HG02884 (cell line): ENCODE measurements at regions not wholly inside any gene's neighbourhood (a gene's known extent, or its start where the extent isn't known, plus 50 kb on each side); places are given as distances from the start of the nearest gene placed in this dataset.

Experiments used
- ATAC-seq: cut with Tn5 transposase; IDR thresholded peaks from one replicate; pipeline ENCODE4 v1.9.1; 2021; ENCODE audit warnings: mild to moderate bottlenecking, moderate library complexity; ENCODE audit not compliant: unreplicated experiment

DNA sequence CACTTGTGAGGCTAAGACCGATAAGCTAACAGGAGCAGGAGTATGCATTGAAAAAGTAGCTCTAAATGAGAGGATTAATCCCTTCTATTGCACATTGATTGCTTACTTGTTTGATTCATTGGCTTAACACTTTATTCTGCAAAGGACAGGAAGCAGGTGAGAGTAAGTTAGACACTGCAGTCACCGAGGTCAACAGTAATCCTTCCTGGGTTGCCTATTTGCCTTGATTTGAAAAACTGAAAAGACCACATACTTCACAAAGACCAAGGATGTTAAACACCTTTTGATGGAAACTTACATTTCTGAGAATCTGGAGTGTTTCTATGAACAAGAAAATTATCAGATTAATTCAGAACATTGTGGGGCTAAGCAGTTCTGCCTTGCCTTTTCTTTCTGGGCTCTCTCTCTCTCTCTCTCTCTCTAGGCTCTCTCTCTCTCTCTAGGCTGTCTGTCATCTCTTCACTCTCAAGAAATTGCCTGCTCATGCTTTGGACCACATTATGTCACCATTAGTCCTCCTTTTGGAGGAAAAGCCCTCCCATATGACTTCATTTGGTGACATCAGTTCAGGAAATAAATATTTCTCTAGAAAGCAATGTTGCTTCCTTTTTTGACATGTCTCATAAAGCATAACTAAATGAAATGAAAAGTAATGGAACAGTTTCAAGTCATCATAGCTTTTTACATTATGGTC lies 103.8 kb downstream of the TNFSF18 start:
- ATAC-seq = no peak

DNA sequence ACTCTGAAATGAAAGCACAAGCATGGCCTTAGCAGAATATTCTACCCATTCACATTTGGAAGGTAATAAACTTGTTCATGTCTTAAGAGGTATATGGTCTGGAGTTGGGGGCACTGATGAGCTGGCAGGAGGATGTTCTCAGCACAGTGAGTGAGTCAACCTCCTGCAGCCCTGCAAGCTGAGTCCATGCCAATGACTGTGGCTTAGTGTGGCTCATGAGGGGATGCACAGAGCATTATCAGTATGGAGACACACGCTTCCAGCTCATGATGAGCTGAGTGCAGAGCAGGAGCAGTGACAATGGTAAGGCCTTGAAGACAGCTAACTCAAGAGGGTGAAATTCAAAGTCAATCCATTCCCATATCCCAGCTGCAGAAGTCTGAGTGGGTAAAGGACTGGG lies 102.3 kb downstream of the TNFSF18 start:
- no peak for ATAC-seq

DNA sequence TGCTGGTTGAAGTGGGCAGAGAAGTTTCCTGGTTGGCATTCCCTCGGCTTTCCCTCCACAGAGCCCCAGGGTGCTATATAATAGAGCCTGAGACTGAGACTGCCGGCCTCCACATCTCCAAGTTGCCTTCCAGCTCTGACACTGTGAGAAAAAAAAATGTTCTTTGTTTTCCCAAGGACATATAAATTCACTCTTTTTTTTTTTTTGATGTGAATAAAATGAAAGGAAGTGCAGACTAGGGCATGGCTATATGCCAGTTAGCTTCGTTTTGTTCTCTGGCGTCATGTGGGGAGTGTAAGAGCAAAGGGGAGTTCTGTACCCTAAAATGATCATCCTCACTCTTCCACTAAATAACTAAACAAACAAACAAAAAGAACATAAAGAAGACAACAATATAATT lies 101.6 kb downstream of the TNFSF18 start:
- no peak for ATAC-seq

DNA sequence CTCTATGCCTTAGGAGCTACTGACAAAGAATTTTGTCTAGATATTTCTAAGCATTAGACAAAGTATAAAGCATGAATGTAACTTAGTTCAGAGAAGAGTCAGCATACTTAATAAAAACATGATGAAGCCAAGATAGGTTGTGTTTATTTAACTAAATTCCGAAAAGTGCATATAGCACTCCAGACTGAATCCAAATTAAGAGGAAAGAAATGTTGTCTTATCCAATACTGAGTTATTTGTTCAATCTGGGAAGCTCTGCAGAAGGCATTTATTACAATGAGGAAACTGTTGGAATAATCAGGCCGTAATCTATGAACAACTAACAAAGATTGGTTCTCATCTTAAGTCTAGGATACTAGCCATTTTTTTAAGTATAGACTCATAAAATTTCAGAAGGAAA lies 100.2 kb downstream of the TNFSF18 start:
- no peak for ATAC-seq

DNA sequence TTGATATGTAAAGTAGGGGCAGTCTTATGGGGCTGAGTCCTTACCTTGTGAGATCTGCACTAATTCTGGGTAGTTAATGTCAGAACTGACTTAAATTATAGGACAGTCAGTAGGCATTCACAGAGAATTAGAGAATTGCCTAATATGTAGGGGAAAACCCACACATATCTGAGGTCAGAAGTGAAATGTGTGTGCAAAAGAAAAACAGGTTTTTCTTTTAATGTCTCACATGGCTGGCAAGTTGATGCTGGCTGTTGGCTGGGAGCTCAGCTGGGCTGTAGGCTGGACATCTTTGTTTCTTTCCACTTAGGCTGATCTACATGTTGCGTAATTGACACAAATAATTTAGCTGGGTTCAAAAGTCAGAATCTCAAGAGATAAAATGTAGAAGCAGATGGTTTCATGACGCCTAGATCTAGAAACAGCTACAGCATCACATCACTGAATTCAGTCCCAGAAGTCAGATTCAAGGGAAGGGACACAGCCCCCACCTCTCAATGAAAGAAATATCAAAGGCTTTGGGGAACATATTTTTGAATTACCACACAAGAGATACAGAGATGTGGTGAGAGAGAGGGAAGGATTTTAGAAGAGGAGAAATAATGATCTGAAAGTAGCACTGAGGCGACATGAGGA lies 98.9 kb downstream of the TNFSF18 start:
- no peak for ATAC-seq

DNA sequence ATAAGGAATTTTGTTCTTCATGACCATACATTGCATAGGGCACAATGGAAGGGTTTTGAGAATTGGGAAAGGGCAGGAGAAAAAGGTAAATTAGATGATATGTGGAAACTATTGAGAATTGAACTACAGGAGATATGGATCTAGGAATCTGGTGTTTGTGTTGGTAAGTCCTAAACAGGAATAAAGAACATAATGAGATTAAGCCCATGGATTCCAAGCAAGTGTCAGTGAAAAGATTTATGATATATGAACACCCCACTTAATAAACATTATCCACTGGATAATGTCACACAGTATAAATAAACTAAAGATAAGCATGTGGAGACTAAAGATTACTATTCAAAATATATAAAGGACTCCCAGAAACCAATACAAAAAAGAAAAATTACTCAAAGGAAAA lies 98.2 kb downstream of the TNFSF18 start:
- no peak for ATAC-seq

DNA sequence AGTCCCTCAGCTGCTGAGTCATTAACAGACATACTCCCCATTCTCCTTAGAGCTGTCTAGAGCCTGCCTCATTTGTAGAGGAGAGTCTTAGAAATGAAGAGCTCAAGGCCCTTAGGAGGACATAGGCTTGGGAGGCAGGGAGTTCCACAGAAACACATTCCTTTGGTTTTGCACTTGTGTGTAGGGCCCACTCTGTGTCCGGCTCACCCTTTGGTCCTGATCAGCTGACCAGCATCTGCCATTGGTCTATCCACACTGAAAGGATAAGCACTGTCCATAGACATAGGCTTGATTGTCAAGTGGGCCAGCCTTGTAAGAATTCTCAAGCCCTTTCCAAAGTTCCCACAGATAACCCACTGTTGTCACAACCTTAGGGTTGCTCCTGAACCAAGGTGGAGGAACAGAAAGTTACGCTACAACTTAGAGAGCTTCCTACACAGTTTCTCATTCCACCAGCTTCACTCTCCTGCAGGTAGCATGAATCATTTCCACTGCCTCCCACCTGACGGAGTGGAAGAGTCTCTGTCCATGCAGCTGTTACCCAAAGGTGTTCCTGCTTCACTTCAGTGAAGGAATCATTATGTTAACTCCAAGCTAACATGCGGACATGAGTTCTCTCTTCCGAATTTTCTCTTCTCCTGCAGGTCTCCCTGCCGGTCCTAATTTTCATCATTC lies 96.1 kb downstream of the TNFSF18 start:
- no peak for ATAC-seq

DNA sequence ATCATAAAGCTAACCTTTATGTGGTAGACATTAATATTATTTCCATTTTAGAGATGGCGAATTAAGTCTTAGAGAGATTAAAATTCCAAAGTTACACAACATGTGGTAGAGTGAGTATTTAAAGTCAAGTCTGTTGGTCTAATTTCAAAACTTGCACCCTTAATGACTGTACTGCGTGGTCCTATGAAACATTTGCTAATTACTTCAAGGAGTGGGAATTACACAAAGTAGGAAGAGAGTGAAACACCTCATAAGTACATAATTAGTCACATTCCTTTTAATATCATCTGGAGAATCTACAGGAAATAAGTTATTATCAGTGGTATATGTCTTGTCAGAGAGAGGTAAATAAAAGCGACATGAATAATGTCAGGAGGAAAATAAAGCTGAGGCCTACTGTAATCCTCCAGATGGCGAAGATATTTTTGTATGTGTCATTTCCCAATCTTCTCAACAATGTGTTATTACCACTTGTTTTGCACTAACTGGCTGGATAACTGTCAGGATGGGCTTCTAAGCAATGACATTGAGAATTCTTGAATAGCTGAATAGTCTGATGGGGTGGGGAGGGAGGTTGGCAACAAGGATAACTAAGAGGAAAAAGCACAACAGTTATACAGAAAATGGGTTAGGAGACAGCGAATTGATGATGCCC lies 95.5 kb downstream of the TNFSF18 start:
- no peak for ATAC-seq

DNA sequence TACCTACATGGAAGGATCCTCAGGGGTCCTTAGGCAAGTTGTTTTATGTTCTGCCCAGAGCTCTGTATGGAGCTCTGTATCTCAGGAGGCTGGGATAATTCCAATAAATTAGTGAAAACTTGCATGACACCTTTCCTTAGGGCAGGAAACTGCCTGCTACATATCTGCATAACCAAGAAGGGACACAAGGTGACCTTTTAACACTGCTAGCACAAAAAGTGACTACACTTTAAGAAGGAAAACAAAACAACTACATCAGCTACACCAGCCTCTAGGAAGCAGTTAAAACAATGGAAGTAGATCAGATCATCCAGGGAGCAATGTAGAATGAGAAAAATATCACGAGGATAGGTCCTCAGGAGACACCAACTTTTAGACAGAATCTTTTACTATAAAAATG lies 93.9 kb downstream of the TNFSF18 start:
- ATAC-seq = no peak

DNA sequence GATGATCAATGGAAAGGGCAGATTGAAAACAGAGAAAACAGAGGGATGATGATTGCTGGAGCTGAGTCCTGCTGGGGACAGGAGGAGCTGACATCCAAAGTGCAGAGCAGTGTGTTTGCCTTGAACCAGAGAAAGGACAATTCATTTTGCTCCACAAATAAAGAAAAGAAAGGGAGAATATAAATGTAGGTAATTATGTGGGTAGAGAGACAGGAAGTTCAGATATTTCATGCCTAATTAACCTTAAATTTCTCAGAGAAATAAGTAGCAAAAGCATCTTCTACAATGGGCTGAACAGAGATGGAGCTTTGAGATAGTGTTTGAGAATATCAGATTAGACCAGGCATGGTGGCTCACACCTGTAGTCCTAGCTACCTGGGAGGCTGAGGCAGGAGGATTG lies 93.2 kb downstream of the TNFSF18 start:
- ATAC-seq = no peak

DNA sequence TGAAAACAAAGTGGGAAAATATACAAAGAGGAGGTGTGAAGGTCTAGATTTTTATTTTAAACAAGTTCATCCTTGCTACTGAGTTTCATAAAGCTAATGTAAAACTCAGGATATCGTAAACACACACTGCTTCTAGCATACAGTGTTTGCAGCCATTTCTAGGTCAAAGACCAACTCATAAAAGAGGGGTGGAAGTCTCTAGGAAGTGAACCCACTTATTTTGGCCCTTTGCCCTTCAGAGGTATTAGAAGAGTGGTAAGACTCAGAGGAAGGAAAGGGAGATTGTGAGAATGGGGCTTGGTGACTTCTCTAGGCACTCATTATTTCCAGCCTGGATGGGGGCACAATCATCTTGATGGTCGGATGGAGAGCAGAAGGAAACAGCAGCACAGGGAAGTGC lies 91.2 kb downstream of the TNFSF18 start:
- no peak for ATAC-seq

DNA sequence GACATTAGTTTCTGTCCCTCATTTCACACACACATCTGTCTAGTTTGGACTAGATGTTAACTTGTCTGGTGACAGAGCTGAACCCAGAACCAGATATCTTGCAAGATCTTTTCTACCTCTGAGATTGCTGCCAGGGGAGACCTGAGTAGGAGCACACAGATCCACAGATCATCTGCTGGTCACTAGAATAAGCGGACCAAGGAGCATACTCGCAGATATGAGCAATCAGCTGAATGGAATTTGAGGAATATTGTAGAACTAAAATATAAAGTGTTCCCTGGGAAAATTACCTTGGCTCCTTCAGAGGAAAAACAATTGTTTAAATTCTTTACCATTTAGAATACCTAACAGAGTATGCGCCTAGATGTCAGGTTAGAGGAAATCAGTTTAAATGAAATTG lies 90.7 kb downstream of the TNFSF18 start:
- no peak for ATAC-seq

DNA sequence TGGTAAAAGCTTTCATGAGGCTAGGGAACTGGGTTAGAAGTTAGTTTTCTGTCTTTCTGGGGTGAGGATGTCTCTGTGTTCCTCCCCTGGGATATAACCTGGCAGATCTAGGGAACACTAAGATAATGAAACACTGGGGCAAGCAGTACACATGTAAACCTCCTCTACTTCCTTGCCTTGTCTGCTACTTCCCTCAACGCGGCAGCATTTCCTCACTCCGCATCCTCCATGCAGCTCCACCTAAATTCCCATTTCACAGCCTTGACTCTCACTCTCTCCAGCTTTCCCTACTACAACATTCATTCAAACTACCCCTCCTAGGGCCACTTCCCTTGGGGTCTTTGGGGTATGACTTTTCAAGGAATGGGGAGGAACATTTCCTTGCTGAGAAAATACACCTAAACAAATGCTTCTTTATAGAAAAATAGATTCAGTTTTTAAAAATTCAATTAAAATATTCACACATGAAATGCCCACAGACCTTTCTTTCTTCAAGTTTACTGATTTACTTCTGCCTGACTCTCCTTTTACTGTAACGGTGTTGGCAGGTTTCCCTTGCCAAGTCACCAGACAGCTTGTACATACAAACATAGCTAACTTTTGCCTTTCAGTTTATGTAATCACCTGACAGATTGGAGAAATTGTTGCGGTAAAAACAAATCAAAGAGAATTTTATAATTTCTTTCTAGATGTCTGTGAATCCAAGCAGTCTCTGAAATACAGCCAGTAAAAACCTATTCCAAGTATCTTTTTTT lies 90.1 kb downstream of the TNFSF18 start:
- no peak for ATAC-seq

DNA sequence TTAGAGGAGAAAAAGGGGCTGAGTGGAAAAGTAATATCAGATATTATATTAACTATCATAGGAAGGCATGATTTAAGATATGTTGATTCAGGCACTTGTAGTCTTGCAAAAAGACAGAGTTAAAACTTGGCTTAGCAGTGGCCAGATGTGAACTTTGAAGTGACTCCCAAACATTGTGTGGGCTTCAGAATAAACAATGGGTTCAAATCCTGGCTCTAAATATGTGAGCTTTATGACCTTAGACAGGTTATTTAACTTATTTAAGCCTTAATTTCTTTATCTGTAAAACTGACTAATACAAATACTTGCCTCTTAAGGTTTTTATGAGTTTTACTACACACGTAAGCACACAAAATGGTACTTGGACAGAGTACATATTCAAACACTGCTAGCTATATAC lies 85.9 kb downstream of the TNFSF18 start:
- no peak for ATAC-seq

DNA sequence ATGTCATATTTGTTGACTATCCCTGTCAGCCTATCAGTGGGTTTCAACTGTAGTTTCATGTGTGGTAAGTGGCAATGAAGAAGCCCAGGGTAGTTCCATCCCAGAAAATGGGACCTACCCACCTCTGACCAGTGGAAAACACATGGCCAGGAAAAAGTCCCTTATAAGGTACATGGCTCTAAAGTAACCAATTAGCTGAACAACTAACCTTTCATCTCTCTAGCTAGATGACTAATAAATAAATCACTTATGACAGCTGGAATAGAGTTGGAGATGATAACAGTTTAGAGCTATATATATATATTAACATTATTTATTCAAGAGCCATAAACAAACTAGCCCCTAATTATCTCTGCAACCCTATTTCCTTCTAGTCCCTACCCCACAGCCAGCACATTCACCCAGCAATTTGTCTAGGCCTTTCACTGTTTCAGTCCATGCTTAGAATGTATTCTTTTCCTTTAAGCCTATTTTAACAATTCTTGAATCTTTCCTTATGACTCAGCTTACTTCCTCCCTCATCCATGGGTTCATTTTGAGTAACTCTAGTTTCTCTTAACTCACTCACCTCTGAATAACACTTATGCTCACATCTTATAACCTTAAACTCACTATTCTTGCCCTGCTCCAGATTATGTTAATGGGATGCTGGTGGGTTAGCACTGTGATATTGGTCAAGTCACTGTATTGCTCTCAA lies 83.7 kb downstream of the TNFSF18 start:
- no peak for ATAC-seq

DNA sequence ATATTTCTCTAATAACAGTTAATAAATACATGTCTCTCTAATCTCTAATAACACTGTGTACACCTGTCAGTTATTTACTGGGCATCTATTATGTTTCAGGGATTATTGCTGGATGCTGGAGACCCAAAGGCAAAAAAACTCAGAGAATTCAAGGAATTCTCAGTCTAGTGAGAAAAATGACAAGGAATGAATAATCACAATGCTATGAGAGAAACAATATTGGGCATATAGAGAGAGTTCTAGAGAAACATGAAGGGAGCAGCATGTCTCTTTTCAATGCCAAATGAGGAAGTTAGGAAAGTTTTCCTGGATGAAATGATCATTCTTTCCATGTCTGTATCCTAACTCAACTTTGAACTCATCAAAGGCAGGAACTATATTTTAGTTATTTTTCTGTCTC lies 82.8 kb downstream of the TNFSF18 start:
- no peak for ATAC-seq

DNA sequence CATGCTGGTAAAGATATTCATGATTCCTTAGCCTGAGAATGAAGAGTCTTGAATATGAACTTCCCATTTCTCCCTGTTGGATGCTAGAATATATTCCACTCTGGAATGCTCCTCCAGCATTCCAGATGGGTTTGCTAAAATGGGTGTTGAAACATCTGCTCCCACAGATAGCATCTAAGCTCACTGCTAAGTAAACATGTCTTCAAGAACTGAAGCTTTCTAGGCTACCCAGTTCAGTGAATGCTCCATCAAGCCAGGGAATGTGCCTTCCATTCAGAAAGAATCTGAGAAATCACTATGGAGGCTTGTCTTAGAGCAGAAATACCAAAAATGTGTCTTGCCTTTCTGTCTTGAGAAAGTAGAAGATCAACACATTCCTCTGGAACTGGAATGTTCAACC lies 81.1 kb downstream of the TNFSF18 start:
- ATAC-seq = no peak

DNA sequence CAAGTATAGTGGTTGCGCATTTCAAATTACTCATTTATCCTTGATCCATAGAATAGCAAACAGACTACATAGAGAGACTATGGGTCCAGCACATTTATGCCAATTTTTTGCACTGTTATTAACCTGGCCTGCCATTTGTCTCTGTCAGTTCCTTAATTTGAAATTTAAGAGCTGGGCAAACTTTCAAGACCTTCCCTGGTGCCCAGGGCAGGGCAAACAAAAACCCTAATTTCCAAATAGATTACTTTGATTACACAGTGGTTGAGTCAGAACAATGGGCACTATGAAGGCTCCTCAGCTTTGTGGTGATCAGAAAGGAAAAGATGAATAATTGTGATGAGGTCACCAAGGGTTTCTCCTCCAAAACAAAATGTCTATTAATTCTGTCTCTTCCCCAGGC lies 80.6 kb downstream of the TNFSF18 start:
- no peak for ATAC-seq

DNA sequence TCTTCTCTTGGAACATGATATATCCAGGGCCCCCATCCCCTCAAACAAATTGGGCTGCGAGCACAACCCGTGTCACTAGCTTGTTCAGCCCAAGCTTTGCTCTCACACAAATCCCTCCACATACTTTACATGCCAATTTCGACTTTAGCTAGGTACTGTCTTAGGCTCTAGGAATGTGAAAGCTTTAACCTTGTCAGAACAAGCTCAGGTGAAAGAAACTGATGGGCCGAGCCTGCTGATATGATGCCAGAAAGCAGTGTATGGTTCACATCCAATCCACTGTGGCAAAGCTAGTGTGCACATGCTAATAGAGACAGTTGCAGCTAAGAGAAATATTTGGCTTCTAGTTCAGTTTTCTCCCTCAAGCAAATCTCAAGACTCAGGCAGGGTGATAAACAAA lies 79.5 kb downstream of the TNFSF18 start:
- no peak for ATAC-seq

DNA sequence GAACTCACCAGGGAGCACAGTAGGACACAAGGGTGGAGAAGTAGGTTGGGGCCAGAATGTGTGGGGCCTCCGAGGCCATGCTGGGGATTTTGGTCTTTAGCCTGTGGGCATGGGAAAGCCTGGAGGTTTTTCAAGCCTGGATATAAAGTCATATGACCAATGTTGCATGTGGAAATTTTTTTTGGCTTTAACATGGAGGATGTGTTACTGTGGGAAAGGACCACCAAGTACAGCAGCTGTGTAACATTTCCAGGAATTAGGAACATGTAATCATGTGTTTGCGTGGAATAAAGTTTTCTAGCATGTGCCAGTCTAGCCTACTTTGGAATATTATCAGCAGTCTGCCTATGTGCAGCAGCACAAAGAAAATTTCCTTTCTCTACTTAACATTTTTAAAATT lies 78.5 kb downstream of the TNFSF18 start:
- ATAC-seq = no peak

DNA sequence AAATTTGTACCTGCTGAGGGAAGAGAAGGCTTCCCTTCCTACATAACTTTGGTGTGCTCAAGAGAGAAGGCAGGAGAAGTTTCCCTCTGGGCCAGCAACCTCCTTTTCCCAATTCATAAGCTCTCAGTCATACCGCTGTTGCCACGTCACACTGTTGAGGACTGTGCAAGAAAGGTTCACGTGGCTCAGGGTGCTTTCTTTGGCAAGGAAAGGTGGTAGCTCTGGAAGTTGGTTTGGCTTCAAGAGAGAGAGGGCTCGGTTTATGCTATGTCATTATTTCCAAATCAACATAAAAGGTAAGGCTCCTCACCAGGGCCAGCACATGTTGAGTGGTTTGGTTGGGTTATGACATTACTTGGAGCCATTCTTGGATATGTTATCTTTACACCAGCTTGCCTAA lies 77.3 kb downstream of the TNFSF18 start:
- no peak for ATAC-seq
